GM12892 (cell line): ENCODE measurements at regions not wholly inside any gene's neighbourhood (a gene's known extent, or its start where the extent isn't known, plus 50 kb on each side); places are given as distances from the start of the nearest gene placed in this dataset.

Source experiments
- POLR2A ChIP-seq: IDR thresholded peaks from 2 replicates; pipeline ENCODE4 v1.6.1; 2011; ENCODE audit warnings: low read depth, low read length, control low read depth
- TAF1 ChIP-seq: IDR thresholded peaks from 2 replicates; pipeline ENCODE4 v1.6.1; 2011; ENCODE audit warnings: low read depth, mild to moderate bottlenecking, control low read depth, low read length, borderline replicate concordance

- TF ChIP-seq TAF1: no peak
- TF ChIP-seq POLR2A: no peak
Observed at GRCh38 chr3:103516950-103517349, 1082.1 kb downstream of the ZPLD1 start.
